ENCODE measurements at regions not wholly inside any gene's neighbourhood (a gene's known extent, or its start where the extent isn't known, plus 50 kb on each side); places are given as distances from the start of the nearest gene placed in this dataset.

DNA sequence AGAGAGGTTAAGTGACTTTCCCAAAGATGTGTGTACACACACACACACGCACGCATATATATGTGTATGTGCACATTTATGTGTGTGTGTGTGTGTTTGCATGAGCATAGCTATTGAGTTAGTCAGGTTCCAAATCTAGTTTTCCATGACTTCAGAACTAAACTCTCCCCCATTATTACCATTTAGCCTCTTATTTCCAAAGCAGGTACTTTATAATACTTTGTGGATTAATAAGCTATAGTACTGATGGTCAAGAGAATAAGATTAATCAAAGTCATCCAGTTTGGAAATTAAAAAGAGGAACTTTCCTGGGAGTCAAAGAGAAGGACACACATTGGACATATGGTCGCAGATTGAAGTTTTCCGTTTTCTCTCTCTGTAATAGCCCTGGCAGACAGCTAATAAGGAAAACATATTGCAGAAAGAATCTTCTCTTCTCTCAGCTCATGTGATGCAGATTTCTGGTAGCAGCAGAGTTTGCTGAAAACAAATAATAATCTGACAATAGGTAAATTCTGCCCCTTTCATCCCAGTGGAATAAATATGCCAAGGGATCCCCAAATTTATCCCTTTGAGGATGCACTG, 410.9 kb upstream of the TCF4 start:
- no peaks in the 10 kb centered on the region for H3K9me3 ChIP-seq (ENCODE audit: low read depth, low read length)
- no peak overlapping the region for H3K27ac ChIP-seq (ENCODE audit: low read depth, low read length)
- no peaks in the 10 kb centered on the region for H4K20me1 ChIP-seq (ENCODE audit: insufficient read depth, low read length)
- H3K4me1 ChIP-seq (ENCODE audit: insufficient read depth, low read length) = peaks cover 30% of the 10 kb centered on the region
- no peak overlapping the region for H3K4me3 ChIP-seq (ENCODE audit: insufficient read depth, low read length)
- no peaks in the 10 kb centered on the region for H3K79me2 ChIP-seq (ENCODE audit: insufficient read depth, low read length)
- no peaks in the 10 kb centered on the region for H3K27me3 ChIP-seq (ENCODE audit: insufficient read depth, low read length)
- peak overlapping the region; percentile 61 for H3K4me2 ChIP-seq (ENCODE audit: insufficient read depth, low read length)
- H3K36me3 ChIP-seq (ENCODE audit: insufficient read depth, low read length) = no peaks in the 10 kb centered on the region
- no peak for DNase-seq (ENCODE audit: insufficient read length, low spot score, missing footprints)
- no peak for TF ChIP-seq CTCF (IDR thresholded peaks at IDR 0.05; ENCODE audit: extremely low read depth, low read depth, low read length)
- no peak overlapping the region for H2AFZ ChIP-seq (ENCODE audit: low read length)

GRCh38 chr18:55998071-55998522, 410.1 kb upstream of the TCF4 start:
- Histone ChIP-seq H3K79me2 (ENCODE audit: insufficient read depth, low read length) (no peaks in the 10 kb centered on the region), H3K4me2 (ENCODE audit: insufficient read depth, low read length) (peak overlapping the region; percentile 61), H3K27ac (ENCODE audit: low read depth, low read length) (peak overlapping the region; percentile 37), H4K20me1 (ENCODE audit: insufficient read depth, low read length) (no peaks in the 10 kb centered on the region), H3K4me3 (ENCODE audit: insufficient read depth, low read length) (peak overlapping the region; percentile 54), H3K36me3 (ENCODE audit: insufficient read depth, low read length) (no peaks in the 10 kb centered on the region), H3K27me3 (ENCODE audit: insufficient read depth, low read length) (no peaks in the 10 kb centered on the region), H3K4me1 (ENCODE audit: insufficient read depth, low read length) (peaks cover 30% of the 10 kb centered on the region), H2AFZ (ENCODE audit: low read length) (peak overlapping the region; percentile 77), H3K9me3 (ENCODE audit: low read depth, low read length) (no peaks in the 10 kb centered on the region)
- TF ChIP-seq CTCF (IDR thresholded peaks at IDR 0.05; ENCODE audit: extremely low read depth, low read depth, low read length) = no peak
- peak; percentile 67 for DNase-seq (ENCODE audit: insufficient read length, low spot score, missing footprints)

DNA sequence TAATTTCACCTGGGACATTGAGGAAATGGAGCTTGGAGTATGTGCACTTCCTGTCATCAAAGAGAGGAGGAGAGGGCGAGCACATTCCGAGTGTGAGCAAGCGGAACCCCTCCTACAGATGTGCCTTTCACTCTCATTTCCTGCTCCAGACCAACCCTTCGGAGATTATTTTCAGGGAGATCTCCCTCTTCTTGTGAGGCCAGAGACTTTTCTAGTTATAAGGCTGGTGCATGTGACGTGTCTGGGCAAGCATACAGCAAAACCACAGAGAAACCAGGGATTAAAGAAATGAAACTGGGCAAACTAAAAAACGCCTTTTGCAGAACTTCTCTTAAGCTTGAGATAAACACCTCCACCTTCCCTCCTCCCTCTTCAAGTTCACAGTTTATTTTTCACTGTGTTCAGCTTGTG, 409.2 kb upstream of the TCF4 start:
- peaks cover 30% of the 10 kb centered on the region for H3K4me1 ChIP-seq (ENCODE audit: insufficient read depth, low read length)
- H4K20me1 ChIP-seq (ENCODE audit: insufficient read depth, low read length) = no peaks in the 10 kb centered on the region
- peak overlapping the region; percentile 61 for H3K4me2 ChIP-seq (ENCODE audit: insufficient read depth, low read length)
- no peaks in the 10 kb centered on the region for H3K27me3 ChIP-seq (ENCODE audit: insufficient read depth, low read length)
- no peak for TF ChIP-seq CTCF (IDR thresholded peaks at IDR 0.05; ENCODE audit: extremely low read depth, low read depth, low read length)
- peak overlapping the region; percentile 54 for H3K4me3 ChIP-seq (ENCODE audit: insufficient read depth, low read length)
- H3K9me3 ChIP-seq (ENCODE audit: low read depth, low read length) = no peaks in the 10 kb centered on the region
- DNase-seq (ENCODE audit: insufficient read length, low spot score, missing footprints) = peak; percentile 53
- no peaks in the 10 kb centered on the region for H3K79me2 ChIP-seq (ENCODE audit: insufficient read depth, low read length)
- H2AFZ ChIP-seq (ENCODE audit: low read length) = peak overlapping the region; percentile 74
- H3K27ac ChIP-seq (ENCODE audit: low read depth, low read length) = peak overlapping the region; percentile 37
- H3K36me3 ChIP-seq (ENCODE audit: insufficient read depth, low read length) = no peaks in the 10 kb centered on the region

- no peaks in the 10 kb centered on the region for H4K20me1 ChIP-seq (ENCODE audit: insufficient read depth, low read length)
- no peaks in the 10 kb centered on the region for H3K79me2 ChIP-seq (ENCODE audit: insufficient read depth, low read length)
- H3K4me1 ChIP-seq (ENCODE audit: insufficient read depth, low read length) = peaks cover 26% of the 10 kb centered on the region
- H3K27ac ChIP-seq (ENCODE audit: low read depth, low read length) = no peak overlapping the region
- H3K4me3 ChIP-seq (ENCODE audit: insufficient read depth, low read length) = peak overlapping the region; percentile 54
- H3K36me3 ChIP-seq (ENCODE audit: insufficient read depth, low read length) = no peaks in the 10 kb centered on the region
- H3K9me3 ChIP-seq (ENCODE audit: low read depth, low read length) = no peaks in the 10 kb centered on the region
- H2AFZ ChIP-seq (ENCODE audit: low read length) = peak overlapping the region; percentile 74
- TF ChIP-seq CTCF (IDR thresholded peaks at IDR 0.05; ENCODE audit: extremely low read depth, low read depth, low read length) = no peak
- DNase-seq (ENCODE audit: insufficient read length, low spot score, missing footprints) = no peak
- H3K4me2 ChIP-seq (ENCODE audit: insufficient read depth, low read length) = peak overlapping the region; percentile 61
- no peaks in the 10 kb centered on the region for H3K27me3 ChIP-seq (ENCODE audit: insufficient read depth, low read length)
Observed at GRCh38 chr18:55996717-55997116, 408.7 kb upstream of the TCF4 start.

Measured in osteoblast (primary cell).